NCI-H2081 treated with DMSO at 0.1 percent for 48 hours (cell line): ENCODE measurements at regions not wholly inside any gene's neighbourhood (a gene's known extent, or its start where the extent isn't known, plus 50 kb on each side); places are given as distances from the start of the nearest gene placed in this dataset.
"Not testable (repeated sequence)": the region's sequence is repeated elsewhere in the genome, so short reads cannot be mapped to it uniquely, and the experiment has no call there.

ENCODE experiments used
- DNase-seq: peaks from one replicate; lab custom pipeline; 2025; lab: John Stamatoyannopoulos, UW

- DNase-seq: no peak
Observed at GRCh38 chr2:7530001-7530400, 612.8 kb downstream of the RNF144A start.

- no peak for DNase-seq
Observed at GRCh38 chr2:7539077-7539476, 621.9 kb downstream of the RNF144A start.

GRCh38 chr2:7539760-7540159 is 622.5 kb downstream of the RNF144A start:
- DNase-seq: no peak

GRCh38 chr2:7552825-7553570 is 635.8 kb downstream of the RNF144A start:
- DNase-seq: no peak

- DNase-seq: no peak
Observed at GRCh38 chr2:7555260-7555659, 638.0 kb downstream of the RNF144A start.

- no peak for DNase-seq
Observed at GRCh38 chr2:7557376-7557775, 640.2 kb downstream of the RNF144A start.

- DNase-seq: no peak
Observed at GRCh38 chr2:7559791-7560190, 642.6 kb downstream of the RNF144A start.

GRCh38 chr2:7566382-7566881 is 649.2 kb downstream of the RNF144A start:
- no peak for DNase-seq

- not testable (repeated sequence) for DNase-seq
Observed at GRCh38 chr2:7567116-7567515, 649.9 kb downstream of the RNF144A start.

GRCh38 chr2:7567646-7568045 is 650.4 kb downstream of the RNF144A start:
- DNase-seq: no peak

GRCh38 chr2:7570247-7570646 is 653.0 kb downstream of the RNF144A start:
- DNase-seq: no peak

GRCh38 chr2:7571701-7572100 is 654.5 kb downstream of the RNF144A start:
- DNase-seq: no peak

GRCh38 chr2:7572450-7572849 is 655.2 kb downstream of the RNF144A start:
- DNase-seq: no peak

- no peak for DNase-seq
Observed at GRCh38 chr2:7573166-7573825, 656.1 kb downstream of the RNF144A start.

GRCh38 chr2:7574385-7574784 is 657.2 kb downstream of the RNF144A start:
- no peak for DNase-seq

- no peak for DNase-seq
Observed at GRCh38 chr2:7577769-7578168, 660.6 kb downstream of the RNF144A start.

- DNase-seq: no peak
Observed at GRCh38 chr2:7584017-7584416, 666.8 kb downstream of the RNF144A start.

GRCh38 chr2:7586898-7587297 is 669.7 kb downstream of the RNF144A start:
- DNase-seq: no peak

- DNase-seq: no peak
Observed at GRCh38 chr2:7588295-7588694, 671.1 kb downstream of the RNF144A start.

GRCh38 chr2:7592618-7593140 is 675.5 kb downstream of the RNF144A start:
- DNase-seq: no peak

GRCh38 chr2:7593360-7593759 is 676.1 kb downstream of the RNF144A start:
- DNase-seq: no peak

- DNase-seq: no peak
Observed at GRCh38 chr2:7594211-7594610, 677.0 kb downstream of the RNF144A start.

- DNase-seq: no peak
Observed at GRCh38 chr2:7595206-7595605, 678.0 kb downstream of the RNF144A start.
